Natural killer cell treated with Interleukin-12 subunit alpha and Interleukin-12 subunit beta and Interleukin-15 and Interleukin-18, amount 100 ng/mL, for 72 hours (primary cell): ENCODE measurements at regions not wholly inside any gene's neighbourhood (a gene's known extent, or its start where the extent isn't known, plus 50 kb on each side); places are given as distances from the start of the nearest gene placed in this dataset.
"Not testable (repeated sequence)": the region's sequence is repeated elsewhere in the genome, so short reads cannot be mapped to it uniquely, and the experiment has no call there.

ENCODE experiments used
- ATAC-seq, 2 donors: fragments of 150-1000 bp; cut with Tn5 transposase in 1 of 2; sonication (Bioruptor Pico), chemical (Tn5 transposase) in 1 of 2; 2 replicates each; pipeline ENCODE4 v1.10.0; 2021
- DNase-seq: peaks from one replicate; pipeline ENCODE4 v3.0.0; 2022; ENCODE audit warnings: low spot score
- H3K27ac Mint-ChIP-seq, 2 donors: 1 replicate in 1 of 2; 2 replicates in 1 of 2; pipeline ENCODE4 v1.8.0; 2022; ENCODE audit warnings: mixed read lengths in 2 of 2, mild to moderate bottlenecking in 1 of 2, moderate library complexity in 1 of 2
- H3K27me3 Mint-ChIP-seq, 2 donors: 1 replicate in 1 of 2; 2 replicates in 1 of 2; pipeline ENCODE4 v1.8.0; 2022; ENCODE audit warnings: mixed read lengths in 2 of 2
- H3K36me3 Mint-ChIP-seq: one replicate; pipeline ENCODE4 v1.8.0; 2022; ENCODE audit warnings: mixed read lengths
- H3K4me1 Mint-ChIP-seq, 2 donors: 1 replicate in 1 of 2; 2 replicates in 1 of 2; pipeline ENCODE4 v1.8.0; 2022; ENCODE audit warnings: low read depth in 2 of 2, mixed read lengths in 2 of 2, mild to moderate bottlenecking in 1 of 2
- H3K4me3 Mint-ChIP-seq: one replicate; pipeline ENCODE4 v1.8.0; 2022; ENCODE audit warnings: mixed read lengths
- H3K9me3 Mint-ChIP-seq: 2 replicates; pipeline ENCODE4 v1.8.0; 2022; ENCODE audit warnings: mixed read lengths

DNA sequence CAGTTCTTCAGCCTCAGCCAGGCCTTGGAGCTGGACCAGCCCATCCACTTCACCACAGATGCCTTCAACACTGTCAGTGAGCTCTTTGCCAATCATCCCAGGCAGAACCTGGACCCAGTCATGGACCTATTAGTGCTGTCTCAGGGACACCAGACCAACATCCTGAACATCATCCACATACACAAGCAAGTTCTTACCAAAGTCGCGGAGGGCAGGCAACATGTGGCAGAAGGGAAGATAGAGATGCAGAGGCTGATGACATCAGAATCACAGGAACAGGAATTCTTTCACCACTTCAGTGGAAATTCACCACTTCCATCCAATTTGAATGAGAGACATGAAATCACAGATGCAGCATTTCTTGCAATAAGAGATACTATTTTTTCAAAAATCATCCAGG lies 845.3 kb downstream of the FOXD4L5 start:
- not testable (repeated sequence) for H3K4me1 Mint-ChIP-seq, ATAC-seq, H3K27me3 Mint-ChIP-seq, H3K27ac Mint-ChIP-seq, H3K36me3 Mint-ChIP-seq, H3K9me3 Mint-ChIP-seq, DNase-seq, H3K4me3 Mint-ChIP-seq
